Loucy (cell line): ENCODE measurements at regions not wholly inside any gene's neighbourhood (a gene's known extent, or its start where the extent isn't known, plus 50 kb on each side); places are given as distances from the start of the nearest gene placed in this dataset.
A peak's percentile ranks its signal among the peaks of the same experiment; 100 is the strongest.
"Not testable (repeated sequence)": the region's sequence is repeated elsewhere in the genome, so short reads cannot be mapped to it uniquely, and the experiment has no call there.

Experiments
- H2AFZ ChIP-seq: fragments of 200-600 bp; sonication (generic); 2 replicates; pipeline ENCODE4 v1.6.0; 2016; ENCODE audit warnings: antibody characterized with exemption, mild to moderate bottlenecking, low read length, moderate library complexity
- H3F3A ChIP-seq: fragments of 200-600 bp; 2 replicates; pipeline ENCODE4 v1.6.0; 2016; ENCODE audit warnings: antibody characterized with exemption, low read depth, mild to moderate bottlenecking
- H3K27me3 ChIP-seq: fragments of 200-600 bp; sonication (generic); 2 replicates; pipeline ENCODE4 v1.6.1; 2014; ENCODE audit warnings: low read length, mild to moderate bottlenecking; ENCODE audit not compliant: insufficient read depth, poor library complexity, severe bottlenecking
- H3K36me3 ChIP-seq: fragments of 200-600 bp; sonication (generic); 2 replicates; pipeline ENCODE4 v1.6.1; 2016; ENCODE audit warnings: low read length; ENCODE audit not compliant: insufficient read depth
- H3K4me1 ChIP-seq: fragments of 200-600 bp; sonication (generic); 2 replicates; pipeline ENCODE4 v1.5.1; 2014; ENCODE audit warnings: low read length, mild to moderate bottlenecking; ENCODE audit not compliant: insufficient read depth, poor library complexity, severe bottlenecking
- H3K4me2 ChIP-seq: fragments of 200-600 bp; sonication (generic); 2 replicates; pipeline ENCODE4 v1.6.0; 2014; ENCODE audit warnings: antibody characterized with exemption, low read length, low read depth, mild to moderate bottlenecking; ENCODE audit not compliant: poor library complexity, severe bottlenecking
- H3K4me3 ChIP-seq: fragments of 200-600 bp; sonication (generic); 2 replicates; pipeline ENCODE4 v1.5.1; 2014; ENCODE audit warnings: low read length, mild to moderate bottlenecking, mixed read lengths; ENCODE audit not compliant: poor library complexity, severe bottlenecking
- H3K79me2 ChIP-seq: fragments of 200-600 bp; sonication (generic); 2 replicates; pipeline ENCODE4 v1.6.1; 2014; ENCODE audit warnings: low read length; ENCODE audit not compliant: insufficient read depth
- H3K9ac ChIP-seq: fragments of 200-600 bp; sonication (generic); 2 replicates; pipeline ENCODE4 v1.6.0; 2014; ENCODE audit warnings: mild to moderate bottlenecking, low read depth, low read length, moderate library complexity; ENCODE audit not compliant: poor library complexity, severe bottlenecking
- H3K9me2 ChIP-seq: fragments of 200-600 bp; sonication (generic); replicated peaks from 2 replicates; pipeline ENCODE4 v1.6.1; 2016; ENCODE audit warnings: low read depth, low read length, mixed read lengths
- H3K9me3 ChIP-seq: fragments of 200-600 bp; sonication (generic); 2 replicates; pipeline ENCODE4 v1.6.1; 2014; ENCODE audit warnings: mild to moderate bottlenecking, antibody characterized with exemption, low read length, low read depth; ENCODE audit not compliant: insufficient read depth
- H4K20me1 ChIP-seq: fragments of 200-600 bp; sonication (generic); 2 replicates; pipeline ENCODE4 v1.6.0; 2014; ENCODE audit warnings: antibody characterized with exemption, low read length, mild to moderate bottlenecking; ENCODE audit not compliant: insufficient read depth, poor library complexity, severe bottlenecking
- CTCF ChIP-seq: fragments of 200-600 bp; sonication (generic); conservative IDR thresholded peaks from 2 replicates; pipeline ENCODE4 v1.5.1; 2014; ENCODE audit warnings: mild to moderate bottlenecking, antibody characterized with exemption, low read length
- EZH2phosphoT487 ChIP-seq: fragments of 200-600 bp; IDR thresholded peaks from 2 replicates; pipeline ENCODE4 v1.6.1; 2018; ENCODE audit warnings: antibody characterized with exemption, mild to moderate bottlenecking, moderate library complexity, borderline replicate concordance

- no peak overlapping the region for H3K4me3 ChIP-seq
- H3K9me3 ChIP-seq, result no peaks in the 10 kb centered on the region
- no peak overlapping the region for H2AFZ ChIP-seq
- no peaks in the 10 kb centered on the region for H3K79me2 ChIP-seq
- H3K4me2 ChIP-seq, result peak overlapping the region; percentile 30
- no peaks in the 10 kb centered on the region for H3K27me3 ChIP-seq
- H4K20me1 ChIP-seq, result no peaks in the 10 kb centered on the region
- 0 out of 2 replicates have a peak, but pooled peaks cover 2% of the 10 kb centered on the region for H3F3A ChIP-seq
- H3K36me3 ChIP-seq, result no peaks in the 10 kb centered on the region
- TF ChIP-seq CTCF, result no peak
- peaks cover 16% of the 10 kb centered on the region for H3K4me1 ChIP-seq
- H3K9ac ChIP-seq, result no peak overlapping the region
- H3K9me2 ChIP-seq, result no peaks in the 10 kb centered on the region
Measured at GRCh38 chr22:23478175-23478574, 101.9 kb downstream of the IGLL1 start.

DNA sequence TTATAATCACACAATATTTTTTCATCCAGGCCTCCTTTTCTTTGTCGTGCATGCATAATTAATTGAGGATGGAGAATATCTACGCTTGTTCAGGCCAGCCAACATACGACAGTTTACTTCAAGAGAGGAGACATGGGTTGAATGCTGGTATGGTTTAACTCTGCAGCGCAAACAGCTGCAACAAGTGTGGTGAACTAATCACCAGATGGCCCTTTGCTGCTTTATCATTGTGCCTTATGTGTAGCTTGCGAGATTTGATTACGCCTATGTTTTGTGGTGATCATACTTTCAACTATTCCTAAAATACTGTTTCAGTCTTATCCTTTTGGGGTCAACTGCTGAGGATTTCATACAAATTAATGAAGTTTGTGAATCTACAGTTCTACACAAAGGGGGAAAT, 105.6 kb downstream of the IGLL1 start:
- not testable (repeated sequence) for H3K79me2 ChIP-seq, H3K9me3 ChIP-seq, H3F3A ChIP-seq, H3K36me3 ChIP-seq, H2AFZ ChIP-seq, H4K20me1 ChIP-seq, H3K4me2 ChIP-seq, H3K9me2 ChIP-seq, H3K4me3 ChIP-seq, H3K27me3 ChIP-seq, H3K9ac ChIP-seq
- H3K4me1 ChIP-seq, result peaks cover 16% of the 10 kb centered on the region

GRCh38 chr22:23473901-23474300, 106.2 kb downstream of the IGLL1 start:
- no peaks in the 10 kb centered on the region for H4K20me1 ChIP-seq
- H3K4me1 ChIP-seq, result peaks cover 10% of the 10 kb centered on the region
- H3F3A ChIP-seq, result no peaks in the 10 kb centered on the region
- H2AFZ ChIP-seq, result no peak overlapping the region
- H3K9me2 ChIP-seq, result no peaks in the 10 kb centered on the region
- no peak overlapping the region for H3K4me3 ChIP-seq
- H3K4me2 ChIP-seq, result no peak overlapping the region
- no peaks in the 10 kb centered on the region for H3K79me2 ChIP-seq
- TF ChIP-seq EZH2phosphoT487 (no peak), CTCF (no peak)
- H3K36me3 ChIP-seq, result no peaks in the 10 kb centered on the region
- H3K27me3 ChIP-seq, result no peaks in the 10 kb centered on the region
- no peak overlapping the region for H3K9ac ChIP-seq
- no peaks in the 10 kb centered on the region for H3K9me3 ChIP-seq

- not testable (repeated sequence) for H3K79me2 ChIP-seq, H2AFZ ChIP-seq, H3K9ac ChIP-seq, H3K9me2 ChIP-seq, H3F3A ChIP-seq, H3K27me3 ChIP-seq, H3K9me3 ChIP-seq, H3K4me3 ChIP-seq, H3K36me3 ChIP-seq, H3K4me1 ChIP-seq, H4K20me1 ChIP-seq, H3K4me2 ChIP-seq
Measured at GRCh38 chr22:23472376-23472775, 107.7 kb downstream of the IGLL1 start.
